Hepatic stellate cell (primary cell): ENCODE measurements at regions not wholly inside any gene's neighbourhood (a gene's known extent, or its start where the extent isn't known, plus 50 kb on each side); places are given as distances from the start of the nearest gene placed in this dataset.
"Not testable (repeated sequence)": the region's sequence is repeated elsewhere in the genome, so short reads cannot be mapped to it uniquely, and the experiment has no call there.

Experiments
- DNase-seq: peaks from one replicate; pipeline ENCODE4 v3.0.0; 2011; ENCODE audit warnings: low spot score

DNA sequence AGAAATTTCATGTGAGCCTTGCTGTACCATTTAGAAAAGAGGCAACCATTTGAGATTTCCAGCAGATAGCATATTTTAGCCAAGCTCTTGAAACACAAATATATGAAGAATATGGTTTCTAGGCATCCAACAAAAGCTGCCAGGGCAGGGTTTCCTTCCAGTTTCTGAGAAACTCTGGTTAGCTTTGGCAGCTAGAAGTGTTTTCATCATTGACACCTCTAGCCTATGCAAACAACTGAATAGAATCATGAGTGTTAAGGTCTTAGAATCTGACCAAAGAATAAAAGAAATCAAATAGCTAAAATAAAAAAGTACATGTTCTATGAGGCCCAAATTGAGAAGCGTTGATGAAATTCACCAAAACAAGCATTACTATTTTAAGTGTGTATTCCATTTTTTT, 188.1 kb downstream of the TMEM167A start:
- no peak for DNase-seq

DNA sequence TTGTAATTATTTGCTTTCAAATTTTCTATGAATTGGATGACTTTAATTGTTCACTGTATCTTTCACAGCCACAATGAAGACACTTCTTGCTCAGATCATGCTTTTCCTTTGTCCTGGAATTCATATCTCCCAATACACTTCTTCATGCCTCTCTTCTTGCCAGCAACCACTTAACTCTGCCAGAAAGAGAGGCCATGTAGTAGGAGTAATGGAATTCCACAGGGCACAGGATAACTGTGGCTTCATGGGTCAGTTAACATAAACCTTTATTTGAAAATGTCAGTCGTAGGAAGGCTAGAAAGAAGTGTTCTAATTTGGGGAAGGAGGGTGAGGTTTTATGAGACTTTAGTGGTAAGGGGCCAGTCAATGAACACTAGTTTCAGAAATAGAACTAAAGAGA, 190.3 kb downstream of the TMEM167A start:
- no peak for DNase-seq

DNA sequence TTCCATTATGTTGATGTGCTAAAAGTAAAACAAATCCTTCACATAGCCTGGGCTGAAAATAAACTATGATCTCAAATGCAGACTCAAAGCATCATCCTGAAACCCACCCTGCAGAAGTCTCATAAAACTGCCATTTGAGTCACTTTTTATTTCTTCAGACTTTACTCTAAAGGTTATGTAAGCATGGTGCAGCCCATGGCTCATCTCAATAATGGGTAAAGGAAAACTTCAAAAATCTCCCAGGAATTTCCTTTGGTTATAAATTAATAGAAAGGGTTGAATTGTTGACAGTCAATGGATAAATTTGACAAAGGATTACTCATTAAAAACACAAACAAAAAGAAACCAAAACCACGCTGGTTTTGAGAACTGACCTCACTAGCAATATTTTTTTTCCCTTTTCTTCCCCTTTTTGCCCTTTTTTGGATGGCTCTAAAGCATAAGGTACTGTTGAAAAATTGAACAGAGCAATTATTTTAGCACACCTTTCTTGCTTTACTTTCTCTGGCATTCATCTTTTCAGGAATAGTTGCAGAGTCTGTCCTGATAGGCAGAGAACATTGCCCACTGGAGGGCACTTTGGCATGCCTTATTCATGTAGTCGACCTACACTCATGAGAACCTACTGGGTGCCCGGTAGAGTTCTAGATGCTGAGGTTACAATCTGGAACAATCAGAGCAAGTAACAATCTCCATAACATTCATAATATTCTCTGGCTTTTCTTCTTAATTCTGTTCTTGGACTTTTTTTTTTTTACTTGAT, 191.4 kb downstream of the TMEM167A start:
- DNase-seq, result no peak

DNA sequence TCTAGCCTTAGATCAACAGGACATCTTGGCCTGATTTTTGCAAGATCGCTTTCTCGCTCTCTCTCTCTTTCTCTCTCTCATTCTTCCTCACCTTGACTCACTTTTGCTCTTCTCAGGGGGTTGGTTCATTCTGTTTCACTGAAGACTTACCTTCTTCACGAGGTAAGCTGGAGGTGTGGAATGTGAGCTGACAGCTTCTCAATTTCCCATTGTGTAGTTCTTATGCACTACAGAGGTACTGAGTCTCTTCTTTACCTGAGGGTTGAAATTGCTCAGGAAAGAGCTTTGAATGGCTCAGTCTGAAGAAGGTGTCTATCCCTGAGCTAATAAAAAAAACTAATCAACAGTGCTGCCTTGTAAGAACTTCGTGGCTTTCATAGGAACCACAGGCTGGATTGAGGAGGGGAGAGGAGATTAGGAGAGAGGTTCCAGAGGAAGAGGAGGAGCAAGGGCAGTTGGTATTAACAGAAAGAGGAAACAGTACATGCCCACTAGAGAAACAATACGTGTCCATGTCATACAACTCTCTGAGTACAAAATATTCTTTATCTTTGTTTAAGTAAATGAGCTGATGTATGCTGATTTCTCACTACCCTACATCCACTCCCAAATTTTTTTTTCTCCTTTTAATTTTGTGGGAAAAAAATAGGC, 192.2 kb downstream of the TMEM167A start:
- no peak for DNase-seq

DNA sequence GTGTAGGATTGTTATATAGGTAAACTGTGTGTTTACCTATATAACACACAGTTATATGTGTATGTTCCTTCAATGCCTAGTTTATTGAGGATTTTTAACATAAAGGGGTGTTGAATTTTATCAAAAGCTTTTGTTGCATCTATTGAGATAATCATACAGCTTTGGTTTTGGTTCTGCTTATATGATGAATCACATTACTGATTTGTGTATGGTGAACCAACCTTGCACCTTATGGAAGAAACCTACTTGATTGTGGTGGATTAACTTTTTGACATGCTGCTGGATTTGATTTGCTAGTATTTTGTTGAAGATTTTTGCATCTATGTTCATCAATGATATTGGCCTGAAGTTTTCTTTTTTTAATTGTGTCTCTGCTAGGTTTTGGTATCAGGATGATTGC, 194.9 kb downstream of the TMEM167A start:
- no peak for DNase-seq

DNA sequence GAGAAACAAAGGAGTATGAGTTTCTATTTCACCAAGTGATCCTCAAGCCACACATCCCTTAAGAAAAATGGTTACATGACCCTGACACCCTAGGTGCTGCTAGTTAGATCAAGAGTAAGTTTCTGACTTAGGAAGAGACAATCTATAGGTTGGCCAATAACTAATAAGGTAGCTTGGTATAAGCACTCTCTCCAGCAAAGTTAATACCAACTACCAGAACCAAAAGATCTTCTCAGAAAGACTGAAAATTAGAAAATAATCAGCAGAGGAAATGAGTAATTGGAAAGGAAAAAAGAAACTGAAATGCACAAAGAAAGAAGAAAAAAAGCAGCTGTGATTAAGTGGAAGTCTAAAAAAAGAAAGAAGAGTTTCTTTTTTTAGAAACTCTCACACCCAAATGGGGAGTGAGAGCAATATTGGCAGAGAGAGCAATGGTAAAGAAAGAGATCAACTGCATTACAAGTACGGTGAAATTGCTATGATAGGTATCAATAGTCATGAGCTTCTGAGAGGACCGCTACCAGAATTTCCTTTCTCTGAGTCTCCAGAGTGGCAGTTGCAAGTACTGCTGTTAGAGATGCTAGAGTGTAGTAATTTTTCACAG, 195.5 kb downstream of the TMEM167A start:
- no peak for DNase-seq

DNA sequence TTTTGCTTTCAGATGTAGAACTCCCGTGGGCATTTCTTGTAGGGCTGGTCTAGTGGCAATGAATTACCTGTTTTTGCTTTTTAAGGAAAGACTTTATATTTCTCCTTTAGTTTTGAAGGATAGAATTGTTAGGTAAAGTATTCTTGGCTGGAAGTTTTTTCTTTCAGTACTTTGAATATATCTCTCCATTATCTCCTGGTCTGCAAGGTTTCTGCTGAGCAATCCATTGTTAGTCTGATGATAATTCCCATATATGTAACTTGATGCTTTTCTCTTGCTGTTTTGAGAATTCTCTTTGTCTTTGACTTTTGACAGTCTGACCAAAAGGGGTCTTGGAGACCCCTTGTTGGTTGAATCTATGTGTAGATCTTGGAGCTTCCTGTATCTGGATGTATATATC, 198.1 kb downstream of the TMEM167A start:
- no peak for DNase-seq

DNA sequence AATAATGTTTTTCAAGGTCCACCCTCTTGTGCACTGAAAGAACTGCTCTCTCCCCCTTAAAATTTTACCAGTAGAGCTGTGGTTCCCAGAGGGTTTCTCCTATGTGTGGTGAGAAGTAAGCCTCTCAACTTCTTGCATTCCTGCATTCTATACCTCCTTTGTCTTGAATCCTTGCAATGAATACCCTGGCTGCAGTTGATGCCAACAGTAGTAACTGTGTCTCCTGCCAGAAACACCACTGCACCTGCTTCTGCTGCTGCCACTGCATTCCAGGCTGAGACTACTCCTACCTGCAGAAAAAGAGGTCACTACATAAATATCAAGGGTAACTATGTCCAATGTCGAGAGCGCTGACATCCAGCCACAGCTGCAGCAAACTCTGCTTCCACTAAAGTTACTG, 203.7 kb downstream of the TMEM167A start:
- DNase-seq, result no peak

DNA sequence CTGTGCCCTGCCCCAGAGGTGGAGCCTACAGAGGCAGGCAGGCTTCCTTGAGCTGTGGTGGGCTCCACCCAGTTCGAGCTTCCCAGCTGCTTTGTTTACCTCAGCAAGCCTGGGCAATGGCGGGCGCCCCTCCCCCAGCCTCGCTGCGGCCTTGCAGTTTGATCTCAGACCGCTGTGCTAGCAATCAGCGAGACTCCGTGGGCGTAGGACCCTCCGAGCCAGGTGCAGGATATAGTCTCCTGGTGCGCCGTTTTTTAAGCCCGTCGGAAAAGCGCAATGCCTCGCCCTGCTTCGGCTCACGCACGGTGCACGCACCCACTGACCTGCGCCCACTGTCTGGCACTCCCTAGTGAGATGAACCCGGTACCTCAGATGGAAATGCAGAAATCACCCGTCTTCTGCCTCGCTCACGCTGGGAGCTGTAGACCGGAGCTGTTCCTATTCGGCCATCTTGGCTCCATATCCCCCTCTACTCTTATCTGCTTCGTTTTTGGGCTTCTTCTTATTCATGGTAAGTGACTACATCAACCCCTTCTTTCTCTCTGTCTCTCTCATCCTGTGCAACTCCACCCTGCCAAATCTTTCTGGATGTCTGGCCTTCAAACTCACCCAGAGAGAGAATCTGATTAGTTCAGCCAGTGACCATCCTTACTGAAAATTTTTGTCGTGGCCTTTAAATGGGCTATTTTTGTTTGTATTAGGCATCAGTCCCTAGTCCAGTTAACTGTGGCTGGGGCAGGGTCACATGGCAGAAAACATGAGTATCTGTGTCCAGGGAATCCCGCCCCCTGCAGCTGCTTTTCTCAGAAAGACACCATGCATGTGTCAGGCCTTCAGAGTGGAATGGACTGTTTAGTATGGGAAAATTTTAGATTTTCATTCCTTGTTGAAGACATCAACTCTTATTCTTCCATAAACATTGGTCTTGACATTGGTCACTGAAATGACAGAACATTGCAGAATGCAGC, 204.6 kb downstream of the TMEM167A start:
- DNase-seq, result not testable (repeated sequence)

DNA sequence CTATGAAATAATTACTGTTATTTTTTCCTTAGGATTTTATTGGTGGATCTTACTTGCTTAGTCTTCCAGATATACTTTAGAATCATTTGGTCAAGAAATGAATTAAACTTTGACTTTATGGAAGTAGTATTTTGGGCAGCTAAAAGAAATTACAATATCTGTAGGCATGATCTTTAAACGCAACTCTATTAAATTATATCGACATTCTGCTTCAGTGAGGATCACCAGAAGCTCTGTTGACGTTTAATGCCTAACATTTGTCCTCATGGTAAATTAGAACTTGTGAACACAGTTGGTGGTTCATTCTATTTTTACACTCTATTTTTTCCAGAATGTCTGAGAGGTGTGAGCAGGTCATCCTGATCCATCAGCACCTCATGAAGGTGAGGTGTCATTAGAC, 211.6 kb downstream of the TMEM167A start:
- DNase-seq, result no peak

DNA sequence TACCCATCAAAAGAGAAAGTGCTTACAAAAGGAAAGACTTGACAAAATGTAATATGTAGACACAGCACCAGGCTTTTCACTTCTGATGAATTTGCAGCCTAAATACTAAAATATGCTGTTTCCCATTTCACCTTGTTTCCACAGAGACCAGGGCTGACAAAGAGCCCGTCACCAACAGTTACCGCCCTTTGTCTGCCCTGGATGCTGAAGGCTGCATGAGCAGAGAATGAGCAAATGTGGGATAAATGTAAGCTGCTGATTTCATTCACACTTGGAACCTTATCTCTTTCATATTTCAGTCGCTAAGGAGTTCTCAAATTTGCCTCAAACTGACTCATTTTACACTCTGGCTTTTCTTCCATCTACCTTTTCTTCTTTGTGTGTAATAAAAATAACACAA, 213.9 kb downstream of the TMEM167A start:
- DNase-seq, result no peak

DNA sequence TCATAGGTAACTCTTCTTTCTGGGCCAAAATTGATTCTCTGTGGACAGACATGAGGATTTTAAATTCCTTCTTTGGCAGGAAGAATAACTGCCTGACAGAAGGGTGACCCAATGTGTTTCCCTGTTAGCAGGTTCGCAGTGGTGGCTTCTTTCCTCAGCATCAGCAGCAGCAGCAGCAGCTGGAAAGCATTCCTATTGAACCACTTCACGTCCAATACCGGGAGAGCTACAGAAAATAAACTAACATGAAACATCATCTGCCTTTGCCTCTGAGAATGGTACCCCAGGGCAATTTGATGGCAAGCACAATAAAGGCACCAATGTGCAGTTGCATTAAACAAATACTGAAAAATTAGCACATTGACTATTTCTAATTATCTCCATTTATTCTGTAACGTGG, 214.5 kb downstream of the TMEM167A start:
- DNase-seq, result no peak

DNA sequence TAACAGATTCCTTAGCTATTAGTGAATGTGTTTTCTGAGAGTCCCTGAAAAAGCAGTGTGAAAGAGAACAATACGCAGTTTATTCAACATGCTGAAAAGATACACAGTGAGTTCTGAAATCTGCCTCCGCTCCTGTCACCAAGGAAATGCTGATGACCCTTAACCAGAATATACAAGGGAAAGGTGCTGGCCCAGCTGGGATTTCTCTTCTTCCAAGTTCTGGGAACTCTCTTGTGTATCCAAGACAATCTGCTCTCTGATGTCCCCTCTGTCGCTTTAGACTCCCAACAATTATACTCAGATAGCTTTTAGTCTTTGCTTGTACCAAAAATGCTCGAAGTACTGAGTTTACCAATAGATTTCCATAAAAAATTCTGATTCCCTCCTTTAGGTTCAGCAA, 214.9 kb downstream of the TMEM167A start:
- no peak for DNase-seq

DNA sequence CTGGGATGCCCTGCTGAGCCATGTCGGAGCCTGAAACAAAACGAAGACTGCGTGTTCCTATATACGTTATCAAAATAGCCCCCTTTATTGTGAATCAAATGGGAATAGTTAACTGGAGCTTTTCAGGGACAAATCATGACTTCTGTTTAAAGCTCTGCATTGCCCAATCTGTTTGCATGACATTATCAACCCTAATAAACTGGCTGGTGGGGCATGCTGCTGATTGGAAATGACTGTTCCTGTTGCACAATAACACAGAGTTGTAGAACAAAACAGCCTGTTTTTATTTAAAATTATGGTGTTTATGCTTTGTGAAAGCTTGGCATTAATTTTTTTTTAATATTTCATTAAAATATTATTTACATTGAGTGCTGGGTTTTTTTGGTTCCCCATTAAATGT, 215.5 kb downstream of the TMEM167A start:
- no peak for DNase-seq

DNA sequence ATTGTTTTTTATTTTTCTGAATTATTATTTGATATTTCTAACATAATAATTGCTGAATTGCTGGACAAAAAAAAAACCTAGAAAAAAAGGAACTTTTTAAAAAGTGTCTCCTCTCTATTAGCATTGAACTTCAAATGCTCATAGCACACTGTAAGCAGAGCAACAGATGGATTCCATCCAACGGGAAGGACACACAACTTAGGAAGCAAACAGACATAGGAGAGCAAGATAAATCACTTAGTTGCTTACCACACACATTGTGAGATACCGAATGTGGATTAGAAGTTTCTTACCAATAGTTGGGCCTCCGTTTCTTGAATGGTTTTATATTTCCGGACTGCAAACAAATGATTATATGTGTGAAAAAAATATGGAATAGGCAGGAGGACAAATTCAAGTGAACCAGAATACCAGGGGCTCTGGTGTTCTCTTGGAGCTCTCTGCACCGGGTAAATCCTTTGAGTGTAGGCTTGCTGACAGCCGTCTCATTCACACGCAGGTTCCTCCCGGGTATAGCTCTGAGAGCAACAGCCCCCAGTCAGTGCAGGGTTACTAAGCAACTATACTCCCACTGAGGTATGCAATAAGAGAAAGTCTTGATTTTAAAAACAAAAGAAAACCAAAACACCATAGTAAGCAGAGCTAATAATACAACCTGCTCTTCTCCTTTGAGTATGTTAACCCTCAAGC, 217.6 kb downstream of the TMEM167A start:
- no peak for DNase-seq

DNA sequence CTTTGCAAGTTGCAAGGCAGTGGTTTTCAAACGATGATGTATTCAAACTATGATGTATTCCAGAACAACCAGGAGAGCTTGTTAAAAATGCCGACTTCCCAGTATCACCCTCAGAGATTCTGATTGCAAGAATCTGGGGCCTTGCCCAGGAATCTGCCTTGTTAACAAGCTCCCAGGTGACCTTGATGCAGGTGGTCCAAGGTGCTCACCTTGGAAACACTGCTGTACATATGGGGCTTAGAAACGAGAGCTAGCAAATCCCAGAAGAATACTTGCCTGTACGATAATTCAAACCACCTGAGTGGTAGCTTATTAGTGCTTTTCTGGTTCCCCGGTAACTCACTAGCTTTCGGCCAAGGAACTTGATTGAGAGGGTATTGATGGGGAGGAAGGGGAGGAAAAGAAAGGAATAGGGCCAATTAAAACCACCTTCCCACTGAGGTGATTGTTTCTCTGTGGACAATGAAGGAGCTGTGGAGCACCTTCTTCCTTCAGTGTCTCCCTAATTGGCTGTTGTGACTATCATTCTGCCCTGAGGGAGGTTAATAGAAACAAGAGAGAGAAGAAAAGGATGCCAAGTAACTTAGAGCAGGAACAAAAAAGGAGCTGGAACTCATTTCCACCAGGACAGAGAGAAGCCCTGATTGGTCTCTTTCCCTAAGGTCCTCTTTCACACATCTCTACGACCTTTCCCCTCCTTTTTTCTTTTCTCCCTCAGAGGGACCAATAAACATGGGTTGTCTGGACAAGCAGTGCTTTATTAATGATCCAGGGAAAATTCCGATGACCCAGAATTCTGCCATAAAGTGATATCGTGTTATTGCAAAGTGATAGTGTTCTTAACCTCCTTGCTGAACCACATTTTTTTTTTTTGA, 218.8 kb downstream of the TMEM167A start:
- DNase-seq, result no peak

DNA sequence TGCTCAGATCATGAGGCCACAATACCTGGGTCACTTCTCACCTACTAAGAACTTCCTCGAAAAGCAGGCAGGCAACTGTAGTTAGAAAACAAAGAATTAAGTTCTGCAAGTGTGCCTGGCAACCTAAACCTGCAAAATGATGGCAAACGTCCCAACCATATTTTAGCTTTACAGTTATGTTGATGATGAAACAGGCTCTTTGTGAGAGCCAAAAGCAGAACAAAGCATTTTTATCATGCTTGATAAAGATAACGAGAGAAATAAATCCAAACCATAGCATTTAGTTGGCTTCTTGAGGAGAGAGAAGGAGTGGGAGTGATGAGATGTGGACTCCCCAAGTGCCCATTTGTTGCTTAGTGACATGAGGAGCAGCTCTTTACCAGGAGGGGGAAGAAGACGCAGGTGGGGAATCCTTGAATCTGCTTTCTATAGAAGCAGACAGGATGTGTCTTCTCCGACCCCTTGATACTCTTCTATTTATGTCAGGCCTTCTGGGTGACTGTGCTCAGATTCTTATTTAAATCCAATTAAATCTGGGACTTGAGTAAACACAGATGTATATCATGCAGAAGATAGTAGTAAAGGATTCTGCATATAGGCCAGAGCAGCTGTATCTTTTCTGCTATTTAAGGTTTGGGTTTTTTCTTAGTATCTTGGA, 221.2 kb downstream of the TMEM167A start:
- DNase-seq, result no peak

DNA sequence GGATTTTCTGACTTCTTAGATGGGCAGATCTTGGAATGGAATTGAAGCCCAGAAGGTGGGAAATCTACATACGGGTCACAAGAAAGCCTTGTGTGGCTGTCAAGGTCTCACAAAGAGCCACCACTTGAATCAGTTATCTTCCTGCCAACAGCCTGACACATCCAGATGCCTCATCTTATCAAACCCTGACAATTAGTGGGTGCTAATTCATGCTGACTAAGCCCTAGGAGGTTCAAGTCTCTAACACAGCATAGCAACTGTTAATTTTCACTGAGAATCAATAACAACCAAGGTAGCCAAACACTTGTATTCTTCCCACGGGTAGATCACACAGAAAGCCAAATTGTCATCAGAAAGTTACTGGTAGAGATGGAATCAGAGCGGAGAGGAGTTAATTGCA, 222.2 kb downstream of the TMEM167A start:
- DNase-seq, result no peak

DNA sequence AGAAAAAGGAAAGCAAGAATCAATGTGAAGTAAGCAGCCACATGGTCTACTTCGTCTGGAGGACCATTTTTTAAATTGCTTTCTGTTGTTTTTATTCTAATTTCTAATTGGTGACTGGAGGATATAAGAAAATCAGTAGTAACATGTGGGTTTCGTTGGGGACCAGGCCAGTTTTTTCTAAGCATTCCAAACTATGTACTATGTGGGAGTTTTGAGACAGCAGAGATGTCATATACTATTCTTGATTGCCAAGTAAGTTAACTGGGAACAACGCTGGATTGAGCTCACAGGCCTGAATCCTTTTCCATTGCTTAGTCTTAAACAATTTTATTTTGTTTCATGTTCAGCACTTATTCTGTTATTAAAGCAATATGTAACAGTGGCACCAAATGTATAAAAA, 225.7 kb downstream of the TMEM167A start:
- no peak for DNase-seq

DNA sequence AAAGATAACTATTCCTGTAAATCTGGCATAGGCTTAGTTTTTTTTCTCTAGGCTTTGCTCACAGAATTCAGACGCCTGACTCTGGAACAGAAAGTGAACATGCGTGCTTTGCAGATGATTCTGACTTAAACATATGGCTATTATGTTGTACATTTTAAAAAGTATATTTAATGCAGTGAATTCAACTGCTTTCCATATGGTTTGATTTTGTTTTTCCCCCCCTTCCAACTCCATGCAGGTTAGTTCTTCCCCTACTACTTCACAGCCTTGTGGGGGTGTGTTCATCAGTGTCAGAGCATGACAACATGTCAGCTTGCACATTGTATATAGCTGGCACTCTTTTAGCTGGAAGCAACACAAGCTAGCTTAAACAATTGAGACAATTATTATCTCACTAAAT, 226.8 kb downstream of the TMEM167A start:
- DNase-seq, result no peak
